Breast epithelium (tissue), 3 donors: ENCODE measurements at regions not wholly inside any gene's neighbourhood (a gene's known extent, or its start where the extent isn't known, plus 50 kb on each side); places are given as distances from the start of the nearest gene placed in this dataset.

Source experiments
- CTCF ChIP-seq, 3 donors: fragments of 450-650 bp; IDR thresholded peaks; one replicate each; pipeline ENCODE4 v1.5.1; 2016 to 2017; ENCODE audit warnings: antibody characterized with exemption in 3 of 3, mild to moderate bottlenecking in 3 of 3, moderate library complexity in 3 of 3
- POLR2AphosphoS5 ChIP-seq, 3 donors: sonication (generic); formaldehyde crosslinking; IDR thresholded peaks; one replicate each; pipeline ENCODE4 v1.6.1; 2017; ENCODE audit warnings: antibody characterized with exemption in 3 of 3

DNA sequence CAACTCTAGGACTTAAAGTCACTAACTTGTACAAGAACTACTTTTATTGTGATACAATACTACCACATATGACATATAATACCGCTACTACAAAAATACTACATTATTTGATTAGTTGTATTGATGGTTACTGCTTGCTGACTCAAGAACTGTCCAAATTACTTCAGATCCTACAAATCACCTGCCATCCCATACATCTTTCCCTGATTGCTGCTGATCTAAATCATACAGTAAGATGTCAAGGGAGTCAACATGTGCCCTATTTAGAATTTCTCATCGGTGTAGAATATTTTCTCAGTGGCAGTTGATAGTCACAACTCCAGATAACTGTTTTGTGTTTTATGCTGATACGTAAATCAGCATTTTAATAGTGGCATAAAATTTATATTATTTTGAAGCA, 161.0 kb upstream of the DSEL start:
- TF ChIP-seq CTCF (IDR thresholded peaks at IDR 0.05) (no peak), POLR2AphosphoS5 (IDR thresholded peaks at IDR 0.05) (no peak)
